GM23248 (cell line): ENCODE measurements at regions not wholly inside any gene's neighbourhood (a gene's known extent, or its start where the extent isn't known, plus 50 kb on each side); places are given as distances from the start of the nearest gene placed in this dataset.

Experiments
- EZH2 ChIP-seq: fragments of 200-600 bp; sonication (generic); IDR thresholded peaks from 2 replicates; pipeline ENCODE4 v1.6.1; 2018; ENCODE audit warnings: antibody characterized with exemption, mild to moderate bottlenecking; ENCODE audit not compliant: insufficient read depth, poor library complexity, severe bottlenecking
- EZH2phosphoT487 ChIP-seq: fragments of 200-600 bp; sonication (generic); IDR thresholded peaks from 2 replicates; pipeline ENCODE4 v1.6.1; 2018; ENCODE audit warnings: antibody characterized with exemption, moderate library complexity, mild to moderate bottlenecking, low read depth; ENCODE audit not compliant: insufficient read depth

DNA sequence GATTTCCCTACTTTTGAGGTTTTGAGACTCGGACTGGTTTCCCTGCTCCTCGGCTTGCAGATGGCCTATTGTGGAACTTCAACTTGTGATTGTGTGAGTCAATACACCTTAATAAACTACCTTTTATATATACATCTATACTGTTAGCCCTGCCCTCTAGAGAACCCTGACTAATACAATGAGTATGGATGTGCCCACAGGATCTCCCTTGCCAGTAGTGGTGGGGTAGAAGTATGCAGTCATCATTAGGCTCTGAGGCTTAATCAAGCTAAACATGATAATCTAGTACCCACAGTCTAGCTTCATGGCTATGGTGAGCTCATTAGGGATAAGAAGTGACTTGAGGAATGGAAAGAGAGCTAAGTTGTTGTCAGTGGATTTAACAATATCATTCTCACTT lies 412.8 kb upstream of the PTGER4 start:
- TF ChIP-seq EZH2, result no peak
- TF ChIP-seq EZH2phosphoT487, result no peak
